Kidney epithelial cell (primary cell): ENCODE measurements at regions not wholly inside any gene's neighbourhood (a gene's known extent, or its start where the extent isn't known, plus 50 kb on each side); places are given as distances from the start of the nearest gene placed in this dataset.

Source experiments
- DNase-seq: peaks from one replicate; pipeline ENCODE4 v3.0.0-alpha.2; 2010; ENCODE audit warnings: low read depth
- H3K27me3 ChIP-seq: 2 replicates; pipeline ENCODE4 v1.6.0; 2011; ENCODE audit warnings: low read length; ENCODE audit not compliant: control insufficient read depth, insufficient read depth
- H3K36me3 ChIP-seq: 2 replicates; pipeline ENCODE4 v1.5.1; 2011; ENCODE audit warnings: low read length; ENCODE audit not compliant: control insufficient read depth, insufficient read depth
- H3K4me3 ChIP-seq: 2 replicates; pipeline ENCODE4 v1.5.1; 2011; ENCODE audit warnings: low read depth, mild to moderate bottlenecking, control low read depth, low read length
- CTCF ChIP-seq: IDR thresholded peaks from 2 replicates; pipeline ENCODE4 v1.5.1; 2011; ENCODE audit warnings: mild to moderate bottlenecking, moderate library complexity, low read length, control low read depth, inconsistent platforms; ENCODE audit not compliant: insufficient read depth, poor library complexity, severe bottlenecking

- Histone ChIP-seq H3K36me3 (no peaks in the 10 kb centered on the region), H3K4me3 (no peak overlapping the region), H3K27me3 (no peaks in the 10 kb centered on the region)
- no peak for DNase-seq
- no peak for TF ChIP-seq CTCF
Measured at GRCh38 chr2:196503398-196503797, 136.1 kb upstream of the CCDC150 start.

- no peak overlapping the region for H3K4me3 ChIP-seq
- H3K36me3 ChIP-seq, result no peaks in the 10 kb centered on the region
- no peaks in the 10 kb centered on the region for H3K27me3 ChIP-seq
- TF ChIP-seq CTCF, result no peak
- no peak for DNase-seq
Measured at GRCh38 chr2:196504788-196505187, 134.7 kb upstream of the CCDC150 start.

GRCh38 chr2:196510246-196510645 lies 129.3 kb upstream of the CCDC150 start:
- Histone ChIP-seq H3K4me3 (no peak overlapping the region), H3K27me3 (no peaks in the 10 kb centered on the region), H3K36me3 (no peaks in the 10 kb centered on the region)
- DNase-seq, result no peak
- no peak for TF ChIP-seq CTCF

GRCh38 chr2:196511258-196512168 lies 128.0 kb upstream of the CCDC150 start:
- no peak for DNase-seq
- no peak for TF ChIP-seq CTCF

GRCh38 chr2:196513796-196514526 lies 125.6 kb upstream of the CCDC150 start:
- H3K27me3 ChIP-seq, result no peaks in the 10 kb centered on the region
- H3K4me3 ChIP-seq, result no peak overlapping the region
- DNase-seq, result no peak
- no peak for TF ChIP-seq CTCF
- H3K36me3 ChIP-seq, result no peaks in the 10 kb centered on the region

More at GRCh38 chr2:196511258-196512168, 128.0 kb upstream of the CCDC150 start:
- H3K36me3 ChIP-seq, result no peaks in the 10 kb centered on the region
- no peaks in the 10 kb centered on the region for H3K27me3 ChIP-seq
- no peak overlapping the region for H3K4me3 ChIP-seq

GRCh38 chr2:196514641-196515040 lies 124.9 kb upstream of the CCDC150 start:
- Histone ChIP-seq H3K27me3 (no peaks in the 10 kb centered on the region), H3K4me3 (no peak overlapping the region), H3K36me3 (no peaks in the 10 kb centered on the region)
- no peak for TF ChIP-seq CTCF
- no peak for DNase-seq
